ELR (cell line): ENCODE measurements at regions not wholly inside any gene's neighbourhood (a gene's known extent, or its start where the extent isn't known, plus 50 kb on each side); places are given as distances from the start of the nearest gene placed in this dataset.

Source experiments
- DNase-seq: peaks from one replicate; pipeline ENCODE4 v3.0.0-alpha.2; 2015; ENCODE audit warnings: low read depth

DNA sequence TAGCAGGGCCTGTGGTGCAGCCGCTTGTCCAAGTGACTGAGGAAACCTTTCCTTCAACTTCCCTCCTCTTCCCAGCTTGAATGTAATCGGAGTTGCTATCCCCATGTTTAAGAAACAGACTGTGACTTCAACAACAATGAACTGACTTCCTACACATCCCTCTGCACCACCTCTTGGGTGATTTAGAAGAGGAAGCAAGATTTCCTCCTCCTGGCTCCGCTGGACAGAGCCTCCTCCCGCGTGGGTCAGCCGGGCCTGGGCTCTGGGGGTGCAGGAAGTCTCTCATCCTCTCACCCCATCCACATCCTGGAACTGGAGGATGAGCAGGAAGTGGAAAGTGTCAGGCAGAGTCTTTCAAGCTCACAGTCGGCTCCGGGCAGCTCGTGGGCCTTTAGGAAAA is 84.3 kb downstream of the GATA6 start:
- no peak for DNase-seq

DNA sequence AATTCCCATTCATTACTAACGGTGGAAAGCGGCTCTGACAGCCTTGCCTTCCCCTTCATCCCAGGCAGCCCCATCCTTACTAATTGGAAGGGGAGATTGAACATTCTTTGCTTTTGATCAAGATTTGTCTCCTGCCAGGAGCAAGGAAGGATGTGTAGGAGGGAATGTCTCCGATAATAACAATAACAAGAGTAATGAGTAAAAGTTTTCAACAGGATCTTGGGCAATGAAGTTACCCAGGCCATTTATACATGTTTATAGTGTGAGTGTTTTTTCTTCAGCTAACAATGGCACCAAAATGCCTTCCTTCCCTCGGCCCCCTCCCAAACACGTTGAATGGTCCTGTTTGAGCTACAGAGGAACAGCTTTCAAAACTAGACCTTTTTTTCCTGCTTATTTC is 83.8 kb downstream of the GATA6 start:
- no peak for DNase-seq
